GM12874 (cell line): ENCODE measurements at regions not wholly inside any gene's neighbourhood (a gene's known extent, or its start where the extent isn't known, plus 50 kb on each side); places are given as distances from the start of the nearest gene placed in this dataset.

Experiments used
- CTCF ChIP-seq: IDR thresholded peaks from 2 replicates; pipeline ENCODE4 v1.5.1; 2011; ENCODE audit warnings: low read depth, mild to moderate bottlenecking, control low read depth, low read length, moderate library complexity; ENCODE audit not compliant: insufficient read depth

GRCh38 chr2:199629301-199629700 is 171.6 kb upstream of the SATB2 start:
- no peak for TF ChIP-seq CTCF

DNA sequence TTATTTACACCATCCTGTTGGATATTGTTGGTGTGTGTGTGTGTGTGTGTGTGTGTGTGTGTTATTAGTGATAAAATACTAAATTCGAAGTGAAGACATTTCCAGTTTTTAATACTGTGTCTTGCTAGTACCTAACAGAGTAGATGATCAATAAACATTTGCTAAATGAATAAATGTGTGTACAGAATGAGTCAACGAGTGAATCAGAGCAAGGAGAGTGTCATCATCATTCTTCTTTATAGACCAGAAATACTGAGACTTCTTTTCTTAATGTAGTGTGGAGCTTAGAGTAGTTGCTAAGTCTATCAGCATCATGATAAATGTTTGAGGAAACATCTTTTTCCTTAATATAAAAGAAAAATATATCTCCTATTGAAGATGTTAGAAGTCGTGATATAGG is 169.7 kb upstream of the SATB2 start:
- TF ChIP-seq CTCF: no peak

DNA sequence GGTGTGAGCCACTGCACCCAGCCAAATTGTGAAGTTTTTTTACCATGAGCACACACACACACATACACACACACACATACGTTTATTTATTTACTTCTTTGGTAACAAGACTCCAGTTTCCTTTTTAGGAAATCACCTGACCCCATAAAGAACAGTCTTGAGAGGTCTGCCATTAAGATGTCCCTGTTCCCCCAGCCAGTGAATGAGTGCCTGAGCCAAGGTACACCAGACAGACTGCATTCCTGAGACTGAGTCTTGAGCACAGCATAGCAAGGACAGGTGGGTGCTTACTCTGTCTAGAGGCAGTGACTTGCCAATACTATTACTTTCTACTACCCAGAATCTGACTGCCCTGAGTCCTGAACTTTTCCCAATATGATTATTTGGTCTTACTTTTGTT is 167.2 kb upstream of the SATB2 start:
- no peak for TF ChIP-seq CTCF

GRCh38 chr2:199612509-199613130 is 154.9 kb upstream of the SATB2 start:
- no peak for TF ChIP-seq CTCF

DNA sequence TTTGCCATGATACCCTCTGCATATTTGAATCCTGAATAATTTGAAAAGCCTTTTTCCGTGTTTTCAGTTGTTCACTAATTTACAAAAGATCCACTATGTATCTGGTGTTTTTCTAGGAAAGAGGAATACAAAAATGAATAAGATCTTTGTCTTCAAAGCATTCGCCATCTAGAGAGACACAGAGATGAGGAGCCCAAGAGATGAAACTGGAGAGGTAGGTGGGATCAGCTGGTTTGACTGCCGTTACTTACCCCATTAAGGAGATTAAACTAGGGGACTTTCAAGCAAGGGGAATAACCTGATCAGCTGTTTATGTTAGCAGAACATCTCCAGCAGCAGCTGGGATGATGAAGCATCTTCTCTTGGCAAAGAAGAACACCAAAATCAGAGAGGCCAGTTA is 150.2 kb upstream of the SATB2 start:
- no peak for TF ChIP-seq CTCF

DNA sequence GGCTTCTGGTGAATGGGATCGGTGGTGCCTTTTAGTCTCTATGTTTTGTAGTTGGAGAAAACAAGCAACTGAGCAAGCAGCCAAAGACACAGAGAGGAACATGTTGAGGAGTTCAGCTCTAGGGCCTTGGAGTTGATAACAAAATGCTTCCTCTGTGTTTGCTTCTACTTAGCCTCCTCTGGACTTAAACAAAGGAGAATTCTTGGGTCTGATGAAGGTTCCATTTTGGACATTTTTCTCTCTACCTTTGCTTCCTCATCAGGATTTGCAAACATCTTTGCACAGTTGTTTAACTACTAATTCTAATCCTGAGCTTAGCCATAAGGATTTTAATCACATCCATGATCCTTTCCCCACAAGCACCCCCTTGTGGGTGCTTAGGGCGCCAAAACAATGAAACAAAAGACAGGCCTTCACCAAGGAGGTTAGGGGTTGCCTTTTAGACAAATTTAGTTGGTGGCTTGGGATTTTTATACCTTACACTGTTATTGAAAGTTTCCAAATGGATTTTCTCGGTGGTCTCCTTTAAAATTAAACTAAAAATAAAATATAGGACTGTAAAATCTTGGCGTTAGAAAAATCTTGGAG is 148.5 kb upstream of the SATB2 start:
- TF ChIP-seq CTCF: 0 out of 2 replicates have a peak, but pooled peaks have one; percentile 1

DNA sequence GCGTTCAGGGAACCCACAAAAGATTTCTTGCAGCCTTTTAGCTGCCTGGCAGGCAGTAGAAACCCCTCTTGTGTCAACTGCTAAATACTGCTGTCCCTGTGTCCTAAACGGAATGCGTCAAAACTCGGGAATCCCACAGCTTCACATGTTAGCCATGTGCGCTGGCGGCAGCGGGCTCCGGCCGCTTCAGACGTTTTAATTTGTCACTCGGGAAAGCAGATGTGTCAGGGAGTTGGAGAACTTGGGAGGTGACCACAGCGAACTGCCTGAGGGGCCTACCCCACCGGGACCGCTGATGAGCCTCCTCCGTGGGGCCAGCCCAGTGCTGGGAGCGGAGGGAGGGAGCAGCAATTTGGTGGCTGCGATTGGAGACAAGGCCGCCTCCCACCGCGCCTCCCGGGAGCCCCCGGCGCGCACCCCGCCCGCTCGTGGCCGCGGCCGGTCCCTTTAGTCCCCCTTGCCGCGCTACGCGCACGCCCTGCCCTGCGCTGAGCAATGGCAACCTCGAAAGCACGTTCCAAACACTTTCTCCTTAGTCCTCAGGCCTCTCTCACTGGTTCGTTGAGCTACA is 146.1 kb upstream of the SATB2 start:
- no peak for TF ChIP-seq CTCF
